OCI-LY3 (cell line): ENCODE measurements at regions not wholly inside any gene's neighbourhood (a gene's known extent, or its start where the extent isn't known, plus 50 kb on each side); places are given as distances from the start of the nearest gene placed in this dataset.

Experiments used
- H2AFZ ChIP-seq: fragments of 200-600, 300-600 bp; shearing (Covaris generic); 2 replicates; pipeline ENCODE4 v1.6.0; 2014; ENCODE audit warnings: antibody characterized with exemption, low read depth, low read length
- H3K27ac ChIP-seq: fragments of 200-600, 300-600 bp; sonication (generic); 2 replicates; pipeline ENCODE4 v1.5.1; 2014; ENCODE audit warnings: mild to moderate bottlenecking, low read length, moderate library complexity, mixed read lengths
- H3K27me3 ChIP-seq: fragments of 200-600, 300-600 bp; sonication (generic); 2 replicates; pipeline ENCODE4 v1.6.1; 2014; ENCODE audit warnings: low read depth, low read length, mixed read lengths
- H3K36me3 ChIP-seq: fragments of 200-600, 300-600 bp; sonication (generic); replicated peaks from 2 replicates; pipeline ENCODE3; 2014; ENCODE audit warnings: low read depth, low read length, mixed read lengths
- H3K4me1 ChIP-seq: fragments of 300-600, 200-600 bp; sonication (generic); 2 replicates; pipeline ENCODE4 v1.6.1; 2014; ENCODE audit warnings: low read length, mixed read lengths
- H3K4me2 ChIP-seq: fragments of 200-600, 300-600 bp; sonication (generic); 2 replicates; pipeline ENCODE4 v1.6.1; 2014; ENCODE audit warnings: low read length, mixed read lengths
- H3K4me3 ChIP-seq: fragments of 300-600, 200-600 bp; sonication (generic); 2 replicates; pipeline ENCODE4 v1.5.1; 2014; ENCODE audit warnings: antibody characterized with exemption, mild to moderate bottlenecking, low read length, moderate library complexity
- H3K79me2 ChIP-seq: fragments of 300-600, 200-600 bp; shearing (Covaris generic); 2 replicates; pipeline ENCODE4 v1.6.1; 2014; ENCODE audit warnings: mild to moderate bottlenecking, low read length, mixed read lengths
- H3K9ac ChIP-seq: fragments of 300-600, 200-600 bp; shearing (Covaris generic); 2 replicates; pipeline ENCODE4 v1.6.0; 2014; ENCODE audit warnings: mild to moderate bottlenecking, low read length, moderate library complexity
- H3K9me3 ChIP-seq: fragments of 200-600, 300-600 bp; shearing (Covaris generic); 2 replicates; pipeline ENCODE4 v1.6.1; 2014; ENCODE audit warnings: low read length, mixed read lengths; ENCODE audit not compliant: insufficient read depth
- H4K20me1 ChIP-seq: fragments of 200-600, 300-600 bp; sonication (generic); 2 replicates; pipeline ENCODE4 v1.6.1; 2016; ENCODE audit warnings: low read length, mixed read lengths; ENCODE audit not compliant: insufficient read depth
- EZH2phosphoT487 ChIP-seq: fragments of 200-600 bp; shearing (Covaris generic); IDR thresholded peaks from 2 replicates; pipeline ENCODE4 v1.6.1; 2018; ENCODE audit warnings: antibody characterized with exemption, mixed run types, low read depth
- TF ChIP-seq, protein P1 (sequence below): fragments of 200-600, 300-600 bp; sonication (generic); IDR thresholded peaks from 2 replicates; pipeline ENCODE4 v1.5.1; 2014; ENCODE audit warnings: antibody characterized with exemption, low read length, low read depth

DNA sequence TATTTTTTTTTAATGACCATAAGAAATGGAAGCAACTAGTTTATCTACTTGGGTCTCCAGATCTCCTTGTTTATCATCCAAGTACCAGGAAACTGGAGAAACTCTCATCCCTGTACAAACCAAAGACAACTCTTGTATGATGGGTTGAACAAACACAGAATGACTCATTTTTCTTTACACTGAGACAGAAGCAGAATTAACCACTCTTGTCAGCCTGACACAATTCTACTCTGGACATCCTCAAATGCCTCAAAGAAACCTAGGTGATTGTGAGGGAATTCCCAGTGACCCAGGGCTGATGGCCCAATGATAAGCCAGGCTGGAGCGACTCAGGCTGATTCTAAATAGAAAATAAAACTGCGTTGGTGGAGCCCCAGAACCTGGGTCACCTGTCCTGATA is 151.5 kb downstream of the ZNF737 start:
- peaks cover 6% of the 10 kb centered on the region for H4K20me1 ChIP-seq
- peaks cover 90% of the 10 kb centered on the region for H3K36me3 ChIP-seq
- H3K27ac ChIP-seq = no peak overlapping the region
- H3K4me1 ChIP-seq = no peaks in the 10 kb centered on the region; the same call in 1 of the 2 replicates
- peaks cover 83% of the 10 kb centered on the region for H3K79me2 ChIP-seq
- no peak overlapping the region for H3K9ac ChIP-seq
- H3K9me3 ChIP-seq = peaks cover 16% of the 10 kb centered on the region; the same call in 1 of the 2 replicates
- H3K4me2 ChIP-seq = no peak overlapping the region
- no peaks in the 10 kb centered on the region for H3K27me3 ChIP-seq
- H3K4me3 ChIP-seq = no peak overlapping the region
- TF ChIP-seq, protein P1, sequence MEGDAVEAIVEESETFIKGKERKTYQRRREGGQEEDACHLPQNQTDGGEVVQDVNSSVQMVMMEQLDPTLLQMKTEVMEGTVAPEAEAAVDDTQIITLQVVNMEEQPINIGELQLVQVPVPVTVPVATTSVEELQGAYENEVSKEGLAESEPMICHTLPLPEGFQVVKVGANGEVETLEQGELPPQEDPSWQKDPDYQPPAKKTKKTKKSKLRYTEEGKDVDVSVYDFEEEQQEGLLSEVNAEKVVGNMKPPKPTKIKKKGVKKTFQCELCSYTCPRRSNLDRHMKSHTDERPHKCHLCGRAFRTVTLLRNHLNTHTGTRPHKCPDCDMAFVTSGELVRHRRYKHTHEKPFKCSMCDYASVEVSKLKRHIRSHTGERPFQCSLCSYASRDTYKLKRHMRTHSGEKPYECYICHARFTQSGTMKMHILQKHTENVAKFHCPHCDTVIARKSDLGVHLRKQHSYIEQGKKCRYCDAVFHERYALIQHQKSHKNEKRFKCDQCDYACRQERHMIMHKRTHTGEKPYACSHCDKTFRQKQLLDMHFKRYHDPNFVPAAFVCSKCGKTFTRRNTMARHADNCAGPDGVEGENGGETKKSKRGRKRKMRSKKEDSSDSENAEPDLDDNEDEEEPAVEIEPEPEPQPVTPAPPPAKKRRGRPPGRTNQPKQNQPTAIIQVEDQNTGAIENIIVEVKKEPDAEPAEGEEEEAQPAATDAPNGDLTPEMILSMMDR = no peak
- TF ChIP-seq EZH2phosphoT487 = no peak
- H2AFZ ChIP-seq = no peak overlapping the region

DNA sequence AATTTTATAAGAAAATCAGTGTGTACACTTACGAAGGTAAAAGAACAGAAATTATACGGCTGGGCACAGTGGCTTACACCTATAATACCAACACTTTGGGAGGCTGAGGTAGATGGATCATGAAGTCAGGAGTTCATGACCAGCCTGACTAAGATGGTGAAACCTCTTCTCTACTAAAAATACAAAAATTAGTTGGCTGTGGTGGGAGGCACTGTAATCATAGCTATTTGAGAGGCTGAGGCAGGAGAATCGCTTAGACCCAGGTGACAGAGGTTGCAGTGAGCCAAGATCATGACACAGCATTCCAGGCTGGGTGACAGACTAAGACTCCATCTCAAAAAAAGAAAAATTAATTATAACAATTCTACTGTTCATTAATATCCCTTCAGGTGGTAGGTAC is 151.9 kb downstream of the ZNF737 start:
- Histone ChIP-seq H3K79me2 (peaks cover 79% of the 10 kb centered on the region), H3K4me2 (no peak overlapping the region), H3K27ac (no peak overlapping the region), H3K9me3 (peaks cover 15% of the 10 kb centered on the region; the same call in 1 of the 2 replicates), H2AFZ (no peak overlapping the region), H4K20me1 (peaks cover 6% of the 10 kb centered on the region), H3K4me3 (no peak overlapping the region), H3K27me3 (no peaks in the 10 kb centered on the region), H3K9ac (no peak overlapping the region), H3K36me3 (peaks cover 92% of the 10 kb centered on the region), H3K4me1 (no peaks in the 10 kb centered on the region; the same call in 1 of the 2 replicates)
- TF ChIP-seq, protein P1 = no peak
- TF ChIP-seq EZH2phosphoT487 = no peak

DNA sequence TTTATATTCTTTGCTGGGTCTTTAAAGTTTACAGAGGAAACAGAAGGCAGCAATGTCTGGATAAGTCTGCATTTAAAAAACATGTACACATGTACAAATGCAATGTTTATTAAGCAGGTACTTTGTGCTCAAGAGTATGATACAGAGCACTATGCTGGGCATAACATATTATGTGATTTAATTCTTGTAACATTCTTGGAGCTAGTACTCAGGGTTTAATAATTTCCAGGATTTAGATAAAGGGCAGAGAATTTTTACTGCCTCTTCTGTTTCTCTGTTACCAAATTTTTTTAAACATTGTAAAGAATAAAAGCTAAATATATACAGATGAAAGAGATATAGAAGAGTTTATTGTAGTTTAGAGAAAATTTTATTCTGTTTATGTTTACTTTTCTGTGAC is 152.7 kb downstream of the ZNF737 start:
- H3K4me1 ChIP-seq = no peaks in the 10 kb centered on the region; the same call in 1 of the 2 replicates
- H3K27ac ChIP-seq = no peak overlapping the region
- no peak overlapping the region for H3K9ac ChIP-seq
- no peaks in the 10 kb centered on the region for H3K27me3 ChIP-seq
- no peak overlapping the region for H2AFZ ChIP-seq
- TF ChIP-seq, protein P1 = no peak
- no peak for TF ChIP-seq EZH2phosphoT487
- peaks cover 70% of the 10 kb centered on the region for H3K79me2 ChIP-seq
- peaks cover 91% of the 10 kb centered on the region for H3K36me3 ChIP-seq
- peaks cover 9% of the 10 kb centered on the region; the same call in 1 of the 2 replicates for H3K9me3 ChIP-seq
- no peak overlapping the region for H3K4me2 ChIP-seq
- peaks cover 4% of the 10 kb centered on the region for H4K20me1 ChIP-seq
- H3K4me3 ChIP-seq = no peak overlapping the region

DNA sequence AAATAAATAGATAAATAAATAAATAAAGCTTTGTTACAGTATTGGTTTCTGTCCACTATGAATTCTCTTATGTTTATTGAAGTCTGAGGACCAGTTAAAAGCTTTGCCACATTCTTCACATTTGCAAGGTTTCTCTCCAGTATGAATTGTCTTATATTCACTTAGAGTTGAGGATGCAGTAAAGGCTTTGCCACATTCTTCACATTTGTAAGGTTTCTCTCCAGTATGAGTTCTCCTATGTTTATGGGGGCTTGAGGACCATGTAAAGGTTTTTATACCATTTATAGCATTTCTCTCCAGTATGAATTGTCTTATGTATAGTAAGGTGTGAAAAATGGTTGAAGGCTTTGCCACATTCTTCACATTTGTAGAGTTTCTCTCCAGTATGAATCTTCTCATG is 168.3 kb downstream of the ZNF737 start:
- H3K9me3 ChIP-seq = peaks cover 55% of the 10 kb centered on the region
- TF ChIP-seq EZH2phosphoT487 = no peak
- TF ChIP-seq, protein P1 = no peak

More for the DNA sequence above, 168.3 kb downstream of the ZNF737 start:
- Histone ChIP-seq H3K79me2 (no peaks in the 10 kb centered on the region), H3K4me2 (no peak overlapping the region), H3K27ac (no peak overlapping the region), H3K36me3 (peaks cover 80% of the 10 kb centered on the region), H3K4me1 (no peaks in the 10 kb centered on the region), H2AFZ (no peak overlapping the region), H3K9ac (no peak overlapping the region), H4K20me1 (no peaks in the 10 kb centered on the region), H3K27me3 (no peaks in the 10 kb centered on the region), H3K4me3 (no peak overlapping the region)
